HEK293T (cell line): ENCODE measurements at regions not wholly inside any gene's neighbourhood (a gene's known extent, or its start where the extent isn't known, plus 50 kb on each side); places are given as distances from the start of the nearest gene placed in this dataset.
"Not testable (repeated sequence)": the region's sequence is repeated elsewhere in the genome, so short reads cannot be mapped to it uniquely, and the experiment has no call there.

Experiments
- CTCF ChIA-PET: fragments of 350-600 bp; formaldehyde crosslinking; extraction: SDS; loops from one replicate; lab custom pipeline; 2021; ENCODE audit warnings: antibody characterized with exemption, inconsistent platforms; lab: Yijun Ruan, JAX
- POLR2A ChIA-PET: fragments of 350-600 bp; formaldehyde crosslinking; extraction: SDS; loops from one replicate; lab custom pipeline; 2020; ENCODE audit warnings: antibody characterized with exemption, inconsistent platforms; lab: Yijun Ruan, JAX
- DNase-seq: peaks from one replicate; pipeline ENCODE4 v3.0.0; 2012; ENCODE audit warnings: mixed read lengths; ENCODE audit errors: extremely low spot score
- ARNT ChIP-seq: fragments of 450-650 bp; IDR thresholded peaks from 2 replicates; pipeline ENCODE4 v1.6.1; 2017; ENCODE audit warnings: mild to moderate bottlenecking
- BHLHE40 ChIP-seq: fragments of 450-650 bp; IDR thresholded peaks from 2 replicates; pipeline ENCODE4 v1.6.1; 2016; ENCODE audit warnings: mild to moderate bottlenecking, moderate library complexity, borderline replicate concordance
- CTBP1 ChIP-seq: fragments of 450-650 bp; IDR thresholded peaks from 2 replicates; pipeline ENCODE4 v1.6.1; 2016; ENCODE audit warnings: borderline replicate concordance
- ELF4 ChIP-seq: fragments of 450-650 bp; IDR thresholded peaks from 2 replicates; pipeline ENCODE4 v1.6.1; 2017; ENCODE audit warnings: antibody characterized with exemption
- FOXA1 ChIP-seq: fragments of 450-650 bp; IDR thresholded peaks from 2 replicates; pipeline ENCODE4 v1.6.1; 2016; ENCODE audit warnings: mild to moderate bottlenecking
- FOXK2 ChIP-seq: fragments of 450-650 bp; IDR thresholded peaks from 2 replicates; pipeline ENCODE4 v1.6.1; 2016; ENCODE audit warnings: mild to moderate bottlenecking
- FOXM1 ChIP-seq: fragments of 450-650 bp; IDR thresholded peaks from 2 replicates; pipeline ENCODE4 v1.6.1; 2017; ENCODE audit warnings: mild to moderate bottlenecking, borderline replicate concordance
- HDGF ChIP-seq: fragments of 450-650 bp; IDR thresholded peaks from 2 replicates; pipeline ENCODE4 v1.6.1; 2017; ENCODE audit warnings: antibody characterized with exemption, borderline replicate concordance
- L3MBTL2 ChIP-seq: fragments of 450-650 bp; conservative IDR thresholded peaks from 2 replicates; pipeline ENCODE4 v1.6.1; 2016; ENCODE audit warnings: mild to moderate bottlenecking
- LEF1 ChIP-seq: fragments of 450-650 bp; IDR thresholded peaks from 2 replicates; pipeline ENCODE4 v1.6.1; 2017; ENCODE audit warnings: mild to moderate bottlenecking, borderline replicate concordance
- NFRKB ChIP-seq: fragments of 450-650 bp; IDR thresholded peaks from 2 replicates; pipeline ENCODE4 v1.6.1; 2016; ENCODE audit warnings: mild to moderate bottlenecking, moderate library complexity
- PKNOX1 ChIP-seq: fragments of 450-650 bp; IDR thresholded peaks from 2 replicates; pipeline ENCODE4 v1.6.1; 2016
- SP1 ChIP-seq: fragments of 450-650 bp; IDR thresholded peaks from 2 replicates; pipeline ENCODE4 v1.6.1; 2017
- SUZ12 ChIP-seq: fragments of 450-650 bp; IDR thresholded peaks from 2 replicates; pipeline ENCODE4 v1.6.1; 2016; ENCODE audit warnings: mild to moderate bottlenecking
- TARDBP ChIP-seq: fragments of 450-650 bp; IDR thresholded peaks from 2 replicates; pipeline ENCODE4 v1.6.1; 2016
- ZNF384 ChIP-seq: fragments of 450-650 bp; IDR thresholded peaks from 2 replicates; pipeline ENCODE4 v1.6.1; 2016

- ChIA-PET POLR2A (no interaction called here), CTCF (no interaction called here)
- peak; percentile 2 for DNase-seq
- TF ChIP-seq FOXK2 (no peak), SUZ12 (no peak), LEF1 (no peak), ARNT (no peak), CTBP1 (no peak), BHLHE40 (no peak), FOXA1 (no peak)
Measured at GRCh38 chr1:112144733-112145426, 155.4 kb upstream of the KCND3 start.

GRCh38 chr1:112146201-112146715 is 156.8 kb upstream of the KCND3 start:
- ChIA-PET CTCF (no interaction called here), POLR2A (no interaction called here)
- DNase-seq = no peak
- TF ChIP-seq SUZ12 (no peak), CTBP1 (no peak), SP1 (no peak), ELF4 (no peak), BHLHE40 (no peak), FOXM1 (no peak), ZNF384 (no peak), PKNOX1 (no peak), ARNT (no peak), NFRKB (no peak), FOXK2 (no peak), HDGF (no peak), L3MBTL2 (no peak), LEF1 (no peak), FOXA1 (no peak), TARDBP (no peak)

GRCh38 chr1:112160214-112160613 is 170.7 kb upstream of the KCND3 start:
- POLR2A ChIA-PET, DNase-seq, CTCF ChIA-PET: not testable (repeated sequence)

- ChIA-PET POLR2A (no interaction called here), CTCF (interaction anchor here (0.6 kb wide), 1 partner anchor 375 kb away, joined by 4 read pairs; no protein-coding TSS in a partner anchor)
- TF ChIP-seq FOXM1 (no peak), SP1 (no peak), CTBP1 (no peak), TARDBP (no peak), HDGF (no peak), SUZ12 (no peak), PKNOX1 (no peak), LEF1 (no peak), FOXA1 (no peak), ZNF384 (no peak), L3MBTL2 (no peak)
- DNase-seq = no peak
Measured at GRCh38 chr1:112165375-112165774, 175.9 kb upstream of the KCND3 start.

GRCh38 chr1:112169517-112169916 is 180.0 kb upstream of the KCND3 start:
- DNase-seq = no peak
- no peak for TF ChIP-seq NFRKB
- no peak for TF ChIP-seq FOXM1
- no peak for TF ChIP-seq LEF1
- no peak for TF ChIP-seq FOXA1
- TF ChIP-seq ARNT = no peak
- no peak for TF ChIP-seq FOXK2
- TF ChIP-seq SP1 = no peak
- no peak for TF ChIP-seq ELF4
- no peak for TF ChIP-seq TARDBP
- TF ChIP-seq L3MBTL2 = no peak
- TF ChIP-seq PKNOX1 = no peak
- TF ChIP-seq HDGF = no peak
- no peak for TF ChIP-seq BHLHE40
- POLR2A ChIA-PET = no interaction called here
- CTCF ChIA-PET = interaction anchor here (0.7 kb wide), 1 partner anchor 109 kb away, joined by 4 read pairs; no protein-coding TSS in a partner anchor

GRCh38 chr1:112172294-112172882 is 182.9 kb upstream of the KCND3 start:
- TF ChIP-seq SUZ12 = no peak
- TF ChIP-seq L3MBTL2 = no peak
- no peak for TF ChIP-seq PKNOX1
- TF ChIP-seq BHLHE40 = no peak
- TF ChIP-seq ARNT = no peak
- no peak for TF ChIP-seq LEF1
- TF ChIP-seq FOXK2 = no peak
- TF ChIP-seq FOXA1 = no peak
- CTCF ChIA-PET = no interaction called here
- POLR2A ChIA-PET = no interaction called here
- peak; percentile 54 for DNase-seq
